ENCODE measurements at regions not wholly inside any gene's neighbourhood (a gene's known extent, or its start where the extent isn't known, plus 50 kb on each side); places are given as distances from the start of the nearest gene placed in this dataset.

GRCh38 chr2:165033402-165033801 lies 78.1 kb upstream of the SLC38A11 start:
- DNase-seq (ENCODE audit: low spot score): no peak

- no peak for DNase-seq (ENCODE audit: low spot score)
These were observed 77.2 kb upstream of the SLC38A11 start for GRCh38 chr2:165032559-165032958.

GRCh38 chr2:165024199-165024598 lies 68.9 kb upstream of the SLC38A11 start:
- DNase-seq (ENCODE audit: low spot score): no peak

GRCh38 chr2:165022781-165023180 lies 67.5 kb upstream of the SLC38A11 start:
- DNase-seq (ENCODE audit: low spot score): no peak

- no peak for DNase-seq (ENCODE audit: low spot score)
These were observed 62.8 kb upstream of the SLC38A11 start for GRCh38 chr2:165017966-165018596.

- DNase-seq (ENCODE audit: low spot score): peak; percentile 44
These were observed 61.6 kb upstream of the SLC38A11 start for GRCh38 chr2:165016772-165017411.

GRCh38 chr2:165015052-165015642 lies 59.8 kb upstream of the SLC38A11 start:
- DNase-seq (ENCODE audit: low spot score): peak; percentile 67

GRCh38 chr2:165013944-165014619 lies 58.8 kb upstream of the SLC38A11 start:
- DNase-seq (ENCODE audit: low spot score): no peak

- no peak for DNase-seq (ENCODE audit: low spot score)
These were observed 55.9 kb upstream of the SLC38A11 start for GRCh38 chr2:165011199-165011598.

GRCh38 chr2:165010556-165010955 lies 55.2 kb upstream of the SLC38A11 start:
- no peak for DNase-seq (ENCODE audit: low spot score)

- DNase-seq (ENCODE audit: low spot score): peak; percentile 11
These were observed 54.1 kb upstream of the SLC38A11 start for GRCh38 chr2:165009466-165009865.

GRCh38 chr2:165008730-165009315 lies 53.5 kb upstream of the SLC38A11 start:
- no peak for DNase-seq (ENCODE audit: low spot score)

GRCh38 chr2:165007161-165007744 lies 51.9 kb upstream of the SLC38A11 start:
- no peak for DNase-seq (ENCODE audit: low spot score)
